ENCODE measurements at regions not wholly inside any gene's neighbourhood (a gene's known extent, or its start where the extent isn't known, plus 50 kb on each side); places are given as distances from the start of the nearest gene placed in this dataset.

DNA sequence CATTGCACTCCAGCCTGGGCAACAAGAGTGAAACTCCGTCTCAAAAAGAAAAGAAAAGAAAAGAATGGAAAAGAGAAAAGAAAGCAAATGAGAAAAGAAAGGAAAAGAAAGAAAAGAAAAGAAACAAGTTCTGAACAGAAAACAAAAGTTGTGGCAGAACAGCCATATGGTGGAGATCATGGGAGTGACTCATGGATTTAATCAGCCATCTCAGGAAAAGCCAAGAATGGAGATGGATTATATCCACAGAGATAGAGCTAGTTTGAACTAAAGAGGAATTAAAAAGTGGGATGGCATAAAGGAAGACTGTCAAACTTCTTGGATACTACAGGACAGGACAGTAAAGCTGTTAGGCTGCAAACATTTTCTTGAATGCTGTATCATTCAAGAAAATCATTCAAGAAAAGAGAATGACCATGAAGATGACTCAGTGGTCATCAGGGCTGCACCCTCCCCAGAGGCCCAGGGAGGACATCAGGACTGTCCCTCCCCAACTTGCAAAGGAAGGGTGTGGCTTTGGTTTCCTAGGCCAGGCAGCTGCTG, 120.6 kb downstream of the USP22 start:
- TF ChIP-seq, protein P1, sequence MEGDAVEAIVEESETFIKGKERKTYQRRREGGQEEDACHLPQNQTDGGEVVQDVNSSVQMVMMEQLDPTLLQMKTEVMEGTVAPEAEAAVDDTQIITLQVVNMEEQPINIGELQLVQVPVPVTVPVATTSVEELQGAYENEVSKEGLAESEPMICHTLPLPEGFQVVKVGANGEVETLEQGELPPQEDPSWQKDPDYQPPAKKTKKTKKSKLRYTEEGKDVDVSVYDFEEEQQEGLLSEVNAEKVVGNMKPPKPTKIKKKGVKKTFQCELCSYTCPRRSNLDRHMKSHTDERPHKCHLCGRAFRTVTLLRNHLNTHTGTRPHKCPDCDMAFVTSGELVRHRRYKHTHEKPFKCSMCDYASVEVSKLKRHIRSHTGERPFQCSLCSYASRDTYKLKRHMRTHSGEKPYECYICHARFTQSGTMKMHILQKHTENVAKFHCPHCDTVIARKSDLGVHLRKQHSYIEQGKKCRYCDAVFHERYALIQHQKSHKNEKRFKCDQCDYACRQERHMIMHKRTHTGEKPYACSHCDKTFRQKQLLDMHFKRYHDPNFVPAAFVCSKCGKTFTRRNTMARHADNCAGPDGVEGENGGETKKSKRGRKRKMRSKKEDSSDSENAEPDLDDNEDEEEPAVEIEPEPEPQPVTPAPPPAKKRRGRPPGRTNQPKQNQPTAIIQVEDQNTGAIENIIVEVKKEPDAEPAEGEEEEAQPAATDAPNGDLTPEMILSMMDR (IDR thresholded peaks at IDR 0.05) = no peak
- no peak for TF ChIP-seq POLR2AphosphoS5 (IDR thresholded peaks at IDR 0.05)

Data from upper lobe of left lung (tissue), 4 donors.